ENCODE measurements at regions not wholly inside any gene's neighbourhood (a gene's known extent, or its start where the extent isn't known, plus 50 kb on each side); places are given as distances from the start of the nearest gene placed in this dataset.

- no peak for DNase-seq (ENCODE audit: extremely low spot score, unreplicated experiment)
- Mint-ChIP-seq H3K4me1 (ENCODE audit: unreplicated experiment) (no peaks in the 10 kb centered on the region), H3K9me3 (ENCODE audit: unreplicated experiment) (no peaks in the 10 kb centered on the region), H3K4me3 (ENCODE audit: unreplicated experiment) (no peak overlapping the region), H3K36me3 (ENCODE audit: unreplicated experiment) (no peaks in the 10 kb centered on the region), H3K27ac (ENCODE audit: unreplicated experiment) (no peak overlapping the region), H3K27me3 (ENCODE audit: unreplicated experiment) (peaks cover 13% of the 10 kb centered on the region)
- TF ChIP-seq CTCF (IDR thresholded peaks at IDR 0.05): no peak
These were observed 54.9 kb upstream of the IRX4 start for GRCh38 chr5:1937590-1937989.

GRCh38 chr5:1936901-1937300, 54.2 kb upstream of the IRX4 start:
- Mint-ChIP-seq H3K27me3 (ENCODE audit: unreplicated experiment) (peaks cover 19% of the 10 kb centered on the region), H3K27ac (ENCODE audit: unreplicated experiment) (no peak overlapping the region), H3K9me3 (ENCODE audit: unreplicated experiment) (no peaks in the 10 kb centered on the region), H3K4me1 (ENCODE audit: unreplicated experiment) (no peaks in the 10 kb centered on the region), H3K4me3 (ENCODE audit: unreplicated experiment) (no peak overlapping the region), H3K36me3 (ENCODE audit: unreplicated experiment) (no peaks in the 10 kb centered on the region)
- TF ChIP-seq CTCF (IDR thresholded peaks at IDR 0.05): no peak
- no peak for DNase-seq (ENCODE audit: extremely low spot score, unreplicated experiment)

- DNase-seq (ENCODE audit: extremely low spot score, unreplicated experiment): no peak
- H3K4me3 Mint-ChIP-seq (ENCODE audit: unreplicated experiment): no peak overlapping the region
- no peak for TF ChIP-seq CTCF (IDR thresholded peaks at IDR 0.05)
- no peaks in the 10 kb centered on the region for H3K9me3 Mint-ChIP-seq (ENCODE audit: unreplicated experiment)
- no peaks in the 10 kb centered on the region for H3K36me3 Mint-ChIP-seq (ENCODE audit: unreplicated experiment)
- H3K27ac Mint-ChIP-seq (ENCODE audit: unreplicated experiment): no peak overlapping the region
- H3K4me1 Mint-ChIP-seq (ENCODE audit: unreplicated experiment): no peaks in the 10 kb centered on the region
- peaks cover 20% of the 10 kb centered on the region for H3K27me3 Mint-ChIP-seq (ENCODE audit: unreplicated experiment)
These were observed 53.7 kb upstream of the IRX4 start for GRCh38 chr5:1936413-1936812.

- Mint-ChIP-seq H3K27me3 (ENCODE audit: unreplicated experiment) (peaks cover 20% of the 10 kb centered on the region), H3K4me1 (ENCODE audit: unreplicated experiment) (no peaks in the 10 kb centered on the region), H3K27ac (ENCODE audit: unreplicated experiment) (no peak overlapping the region), H3K4me3 (ENCODE audit: unreplicated experiment) (no peak overlapping the region), H3K9me3 (ENCODE audit: unreplicated experiment) (no peaks in the 10 kb centered on the region), H3K36me3 (ENCODE audit: unreplicated experiment) (no peaks in the 10 kb centered on the region)
- DNase-seq (ENCODE audit: extremely low spot score, unreplicated experiment): no peak
- TF ChIP-seq CTCF (IDR thresholded peaks at IDR 0.05): no peak
These were observed 52.2 kb upstream of the IRX4 start for GRCh38 chr5:1934801-1935429.

- Mint-ChIP-seq H3K36me3 (ENCODE audit: unreplicated experiment) (no peaks in the 10 kb centered on the region), H3K4me1 (ENCODE audit: unreplicated experiment) (no peaks in the 10 kb centered on the region), H3K27ac (ENCODE audit: unreplicated experiment) (no peak overlapping the region), H3K9me3 (ENCODE audit: unreplicated experiment) (no peaks in the 10 kb centered on the region), H3K27me3 (ENCODE audit: unreplicated experiment) (peaks cover 20% of the 10 kb centered on the region), H3K4me3 (ENCODE audit: unreplicated experiment) (no peak overlapping the region)
- DNase-seq (ENCODE audit: extremely low spot score, unreplicated experiment): no peak
- TF ChIP-seq CTCF (IDR thresholded peaks at IDR 0.05): no peak
These were observed 51.3 kb upstream of the IRX4 start for GRCh38 chr5:1934056-1934394.
